NCI-H1694 (cell line): ENCODE measurements at regions not wholly inside any gene's neighbourhood (a gene's known extent, or its start where the extent isn't known, plus 50 kb on each side); places are given as distances from the start of the nearest gene placed in this dataset.
"Not testable (repeated sequence)": the region's sequence is repeated elsewhere in the genome, so short reads cannot be mapped to it uniquely, and the experiment has no call there.

ENCODE experiments used
- DNase-seq: peaks from one replicate; lab custom pipeline; 2025; lab: John Stamatoyannopoulos, UW

- no peak for DNase-seq
These were observed 119.7 kb upstream of the ZFP64 start for GRCh38 chr20:52311209-52311794.

GRCh38 chr20:52309181-52309580, 117.6 kb upstream of the ZFP64 start:
- DNase-seq = no peak

GRCh38 chr20:52306477-52306876, 114.9 kb upstream of the ZFP64 start:
- no peak for DNase-seq

GRCh38 chr20:52305858-52306257, 114.3 kb upstream of the ZFP64 start:
- DNase-seq = no peak

GRCh38 chr20:52305024-52305645, 113.6 kb upstream of the ZFP64 start:
- no peak for DNase-seq

- no peak for DNase-seq
These were observed 111.8 kb upstream of the ZFP64 start for GRCh38 chr20:52303281-52303950.

- DNase-seq = no peak
These were observed 111.2 kb upstream of the ZFP64 start for GRCh38 chr20:52302736-52303135.

GRCh38 chr20:52302051-52302450, 110.5 kb upstream of the ZFP64 start:
- DNase-seq = not testable (repeated sequence)

GRCh38 chr20:52295556-52295955, 104.0 kb upstream of the ZFP64 start:
- no peak for DNase-seq

- no peak for DNase-seq
These were observed 102.6 kb upstream of the ZFP64 start for GRCh38 chr20:52294106-52294628.

- no peak for DNase-seq
These were observed 99.5 kb upstream of the ZFP64 start for GRCh38 chr20:52291109-52291508.

- no peak for DNase-seq
These were observed 99.0 kb upstream of the ZFP64 start for GRCh38 chr20:52290569-52290968.

- no peak for DNase-seq
These were observed 98.5 kb upstream of the ZFP64 start for GRCh38 chr20:52289956-52290565.

- DNase-seq = no peak
These were observed 88.8 kb upstream of the ZFP64 start for GRCh38 chr20:52280407-52280806.

- no peak for DNase-seq
These were observed 88.1 kb upstream of the ZFP64 start for GRCh38 chr20:52279706-52280105.

GRCh38 chr20:52275181-52275691, 83.7 kb upstream of the ZFP64 start:
- no peak for DNase-seq

GRCh38 chr20:52270696-52271095, 79.1 kb upstream of the ZFP64 start:
- DNase-seq = no peak

GRCh38 chr20:52270001-52270606, 78.5 kb upstream of the ZFP64 start:
- no peak for DNase-seq

- peak; percentile 51 for DNase-seq
These were observed 77.7 kb upstream of the ZFP64 start for GRCh38 chr20:52269321-52269720.

GRCh38 chr20:52268184-52268749, 76.7 kb upstream of the ZFP64 start:
- no peak for DNase-seq

- DNase-seq = no peak
These were observed 75.8 kb upstream of the ZFP64 start for GRCh38 chr20:52267418-52267817.

- DNase-seq = no peak
These were observed 72.2 kb upstream of the ZFP64 start for GRCh38 chr20:52263757-52264156.
